H1 (cell line): ENCODE measurements at regions not wholly inside any gene's neighbourhood (a gene's known extent, or its start where the extent isn't known, plus 50 kb on each side); places are given as distances from the start of the nearest gene placed in this dataset.

ENCODE experiments used
- CBX8 ChIP-seq: fragments of 300-800, 300-1000 bp; sonication (generic); IDR thresholded peaks from 2 replicates; pipeline ENCODE4 v1.7.1; 2016; ENCODE audit warnings: low read depth, low read length, borderline replicate concordance
- PHF8 ChIP-seq: fragments of 200-600 bp; sonication (generic); conservative IDR thresholded peaks from 2 replicates; pipeline ENCODE4 v1.7.1; 2012; ENCODE audit warnings: low read depth, mild to moderate bottlenecking, inconsistent platforms, low read length, moderate library complexity
- POU5F1 ChIP-seq: IDR thresholded peaks from 2 replicates; pipeline ENCODE4 v1.6.1; 2011; ENCODE audit warnings: low read depth, mild to moderate bottlenecking, low read length, moderate library complexity

GRCh38 chr3:190973771-190974170 lies 111.3 kb upstream of the GMNC start (continued):
- no peak for TF ChIP-seq CBX8
- no peak for TF ChIP-seq PHF8
- TF ChIP-seq POU5F1 = no peak
- TF ChIP-seq, all 59 proteins: peak for 0
